ENCODE measurements at regions not wholly inside any gene's neighbourhood (a gene's known extent, or its start where the extent isn't known, plus 50 kb on each side); places are given as distances from the start of the nearest gene placed in this dataset.

- Histone ChIP-seq H3K27ac (ENCODE audit: low read length) (no peak overlapping the region), H3K4me2 (ENCODE audit: low read depth, low read length) (no peak overlapping the region), H3K36me3 (replicated peaks; ENCODE audit: insufficient read depth, low read length) (no peaks in the 10 kb centered on the region), H3K4me3 (ENCODE audit: low read length) (no peak overlapping the region), H3K27me3 (replicated peaks; ENCODE audit: insufficient read depth, low read length) (no peaks in the 10 kb centered on the region), H3K79me2 (ENCODE audit: low read length) (no peaks in the 10 kb centered on the region), H2AFZ (ENCODE audit: low read length) (no peak overlapping the region), H3K9me3 (replicated peaks; ENCODE audit: insufficient read depth, low read length) (no peaks in the 10 kb centered on the region), H3K9ac (ENCODE audit: low read length) (no peak overlapping the region), H4K20me1 (ENCODE audit: insufficient read depth, low read length) (no peaks in the 10 kb centered on the region), H3K4me1 (ENCODE audit: low read length) (no peaks in the 10 kb centered on the region), H3F3A (ENCODE audit: insufficient read depth, low read length) (no peaks in the 10 kb centered on the region), H3K9me2 (replicated peaks; ENCODE audit: insufficient read depth, low read length) (no peaks in the 10 kb centered on the region)
- TF ChIP-seq EZH2 (optimal IDR thresholded peaks at IDR 0.05; ENCODE audit: low read depth, low read length) (no peak), CTCF (IDR thresholded peaks at IDR 0.05; ENCODE audit: low read length) (no peak), EZH2phosphoT487 (IDR thresholded peaks at IDR 0.05; ENCODE audit: low read length) (no peak)
- DNase-seq: no peak
These were observed 299.5 kb downstream of the NPIPA8 start for GRCh38 chr16:18037051-18037450.

- Histone ChIP-seq H3K4me2 (ENCODE audit: low read depth, low read length) (no peak overlapping the region), H2AFZ (ENCODE audit: low read length) (no peak overlapping the region), H3K27ac (ENCODE audit: low read length) (no peak overlapping the region), H3K27me3 (replicated peaks; ENCODE audit: insufficient read depth, low read length) (no peaks in the 10 kb centered on the region), H4K20me1 (ENCODE audit: insufficient read depth, low read length) (no peaks in the 10 kb centered on the region), H3K9ac (ENCODE audit: low read length) (no peak overlapping the region), H3K9me3 (replicated peaks; ENCODE audit: insufficient read depth, low read length) (no peaks in the 10 kb centered on the region), H3K36me3 (replicated peaks; ENCODE audit: insufficient read depth, low read length) (no peaks in the 10 kb centered on the region), H3K79me2 (ENCODE audit: low read length) (no peaks in the 10 kb centered on the region), H3K9me2 (replicated peaks; ENCODE audit: insufficient read depth, low read length) (no peaks in the 10 kb centered on the region), H3K4me3 (ENCODE audit: low read length) (no peak overlapping the region), H3K4me1 (ENCODE audit: low read length) (no peaks in the 10 kb centered on the region), H3F3A (ENCODE audit: insufficient read depth, low read length) (no peaks in the 10 kb centered on the region)
- TF ChIP-seq EZH2 (optimal IDR thresholded peaks at IDR 0.05; ENCODE audit: low read depth, low read length): no peak
- no peak for TF ChIP-seq EZH2phosphoT487 (IDR thresholded peaks at IDR 0.05; ENCODE audit: low read length)
- no peak for TF ChIP-seq CTCF (IDR thresholded peaks at IDR 0.05; ENCODE audit: low read length)
- no peak for DNase-seq
These were observed 311.9 kb downstream of the NPIPA8 start for GRCh38 chr16:18024611-18025010.

GRCh38 chr16:18018376-18018775, 318.2 kb downstream of the NPIPA8 start:
- H3K27me3 ChIP-seq (replicated peaks; ENCODE audit: insufficient read depth, low read length): no peaks in the 10 kb centered on the region
- H3K9me3 ChIP-seq (replicated peaks; ENCODE audit: insufficient read depth, low read length): no peaks in the 10 kb centered on the region
- no peaks in the 10 kb centered on the region for H3K36me3 ChIP-seq (replicated peaks; ENCODE audit: insufficient read depth, low read length)
- H3K9ac ChIP-seq (ENCODE audit: low read length): no peak overlapping the region
- DNase-seq: no peak
- H4K20me1 ChIP-seq (ENCODE audit: insufficient read depth, low read length): no peaks in the 10 kb centered on the region
- H3K4me2 ChIP-seq (ENCODE audit: low read depth, low read length): no peak overlapping the region
- TF ChIP-seq EZH2phosphoT487 (IDR thresholded peaks at IDR 0.05; ENCODE audit: low read length): no peak
- H3K4me1 ChIP-seq (ENCODE audit: low read length): no peaks in the 10 kb centered on the region; the same call in 1 of the 2 replicates
- H3K27ac ChIP-seq (ENCODE audit: low read length): no peak overlapping the region
- H2AFZ ChIP-seq (ENCODE audit: low read length): no peak overlapping the region
- H3K79me2 ChIP-seq (ENCODE audit: low read length): no peaks in the 10 kb centered on the region
- no peak overlapping the region for H3K4me3 ChIP-seq (ENCODE audit: low read length)
- no peaks in the 10 kb centered on the region for H3K9me2 ChIP-seq (replicated peaks; ENCODE audit: insufficient read depth, low read length)
- no peaks in the 10 kb centered on the region for H3F3A ChIP-seq (ENCODE audit: insufficient read depth, low read length)

- Histone ChIP-seq H3K27me3 (replicated peaks; ENCODE audit: insufficient read depth, low read length) (no peaks in the 10 kb centered on the region), H3K79me2 (ENCODE audit: low read length) (no peaks in the 10 kb centered on the region), H3F3A (ENCODE audit: insufficient read depth, low read length) (no peaks in the 10 kb centered on the region), H3K4me1 (ENCODE audit: low read length) (no peaks in the 10 kb centered on the region; the same call in 1 of the 2 replicates), H3K27ac (ENCODE audit: low read length) (peak overlapping the region; percentile 40; the same call in 1 of the 2 replicates), H3K9ac (ENCODE audit: low read length) (no peak overlapping the region), H3K4me2 (ENCODE audit: low read depth, low read length) (peak overlapping the region; percentile 18; the same call in 1 of the 2 replicates), H3K36me3 (replicated peaks; ENCODE audit: insufficient read depth, low read length) (no peaks in the 10 kb centered on the region), H4K20me1 (ENCODE audit: insufficient read depth, low read length) (no peaks in the 10 kb centered on the region), H3K9me3 (replicated peaks; ENCODE audit: insufficient read depth, low read length) (no peaks in the 10 kb centered on the region), H2AFZ (ENCODE audit: low read length) (0 out of 2 replicates have a peak overlapping the region, but pooled peaks have one; percentile 19), H3K9me2 (replicated peaks; ENCODE audit: insufficient read depth, low read length) (no peaks in the 10 kb centered on the region), H3K4me3 (ENCODE audit: low read length) (no peak overlapping the region)
- TF ChIP-seq EZH2phosphoT487 (IDR thresholded peaks at IDR 0.05; ENCODE audit: low read length): no peak
- TF ChIP-seq CTCF (IDR thresholded peaks at IDR 0.05; ENCODE audit: low read length): no peak
- no peak for TF ChIP-seq EZH2 (optimal IDR thresholded peaks at IDR 0.05; ENCODE audit: low read depth, low read length)
- peak; percentile 60 for DNase-seq
These were observed 322.7 kb downstream of the NPIPA8 start for GRCh38 chr16:18013863-18014262.

Data from MM.1S (cell line).